Body of pancreas (tissue), 4 donors: ENCODE measurements at regions not wholly inside any gene's neighbourhood (a gene's known extent, or its start where the extent isn't known, plus 50 kb on each side); places are given as distances from the start of the nearest gene placed in this dataset.
"Not testable (repeated sequence)": the region's sequence is repeated elsewhere in the genome, so short reads cannot be mapped to it uniquely, and the experiment has no call there.

ENCODE experiments used
- ATAC-seq: fragments of 150-250 bp; one replicate; pipeline ENCODE4 v1.9.1; 2016
- DNase-seq, 4 donors: peaks; one replicate each; pipeline ENCODE4 v3.0.0-alpha.2; 2019
- H3K27ac ChIP-seq, 4 donors: fragments of 200-600 bp; sonication (generic); 1 replicate in 3 of 4; 2 replicates in 1 of 4; pipeline versions ENCODE4 v1.5.1 to v1.6.1; 2016 to 2019; ENCODE audit warnings: mild to moderate bottlenecking in 1 of 4, mixed read lengths in 1 of 4, moderate library complexity in 1 of 4
- H3K27me3 ChIP-seq, 2 donors: fragments of 200-600 bp; sonication (generic); one replicate each; pipeline ENCODE4 v1.6.0; 2016; ENCODE audit warnings: mild to moderate bottlenecking in 1 of 2
- H3K36me3 ChIP-seq, 2 donors: fragments of 200-600 bp; sonication (generic); replicated peaks in 1 of 2; 2 replicates each; pipeline ENCODE4 v1.5.1; 2016; ENCODE audit warnings: low read depth in 2 of 2; ENCODE audit not compliant: insufficient read depth in 1 of 2
- H3K4me1 ChIP-seq: fragments of 200-600 bp; sonication (generic); one replicate; pipeline ENCODE4 v1.6.0; 2016
- H3K4me3 ChIP-seq, 2 donors: fragments of 200-600 bp; sonication (generic); 1 replicate in 1 of 2; 2 replicates in 1 of 2; pipeline ENCODE4 v1.5.1; 2016 to 2019
- H3K9me3 ChIP-seq, 3 donors: fragments of 200-600 bp; sonication (generic); 1 replicate in 2 of 3; 2 replicates in 1 of 3; pipeline ENCODE4 v1.5.1; 2016
- POLR2A ChIP-seq, 3 donors: fragments of 450-650 bp; IDR thresholded peaks; one replicate each; pipeline ENCODE4 v1.6.1; 2016; ENCODE audit warnings: antibody characterized with exemption in 3 of 3, mild to moderate bottlenecking in 2 of 3
- WGBS, 2 donors: methylation state at CpG; one replicate each; pipeline ENCODE4 v1.1.5; 2017; 5-methylcytosine and 5-hydroxymethylcytosine counted together
- intact Hi-C: fragments of 100-400 bp; cut with DNase I; formaldehyde crosslinking; loops from one replicate; pipeline ENCODE4 v1.15.1; 2023
- TF ChIP-seq, protein P1 (sequence below), 7 experiments: fragments of 450-650 bp in 4 of 7; fragments of 200-600 bp in 3 of 7; sonication (generic) in 3 of 7; IDR thresholded peaks; one replicate each; pipeline ENCODE4 v1.5.1; 2016 to 2019; ENCODE audit warnings: antibody characterized with exemption in 7 of 7

DNA sequence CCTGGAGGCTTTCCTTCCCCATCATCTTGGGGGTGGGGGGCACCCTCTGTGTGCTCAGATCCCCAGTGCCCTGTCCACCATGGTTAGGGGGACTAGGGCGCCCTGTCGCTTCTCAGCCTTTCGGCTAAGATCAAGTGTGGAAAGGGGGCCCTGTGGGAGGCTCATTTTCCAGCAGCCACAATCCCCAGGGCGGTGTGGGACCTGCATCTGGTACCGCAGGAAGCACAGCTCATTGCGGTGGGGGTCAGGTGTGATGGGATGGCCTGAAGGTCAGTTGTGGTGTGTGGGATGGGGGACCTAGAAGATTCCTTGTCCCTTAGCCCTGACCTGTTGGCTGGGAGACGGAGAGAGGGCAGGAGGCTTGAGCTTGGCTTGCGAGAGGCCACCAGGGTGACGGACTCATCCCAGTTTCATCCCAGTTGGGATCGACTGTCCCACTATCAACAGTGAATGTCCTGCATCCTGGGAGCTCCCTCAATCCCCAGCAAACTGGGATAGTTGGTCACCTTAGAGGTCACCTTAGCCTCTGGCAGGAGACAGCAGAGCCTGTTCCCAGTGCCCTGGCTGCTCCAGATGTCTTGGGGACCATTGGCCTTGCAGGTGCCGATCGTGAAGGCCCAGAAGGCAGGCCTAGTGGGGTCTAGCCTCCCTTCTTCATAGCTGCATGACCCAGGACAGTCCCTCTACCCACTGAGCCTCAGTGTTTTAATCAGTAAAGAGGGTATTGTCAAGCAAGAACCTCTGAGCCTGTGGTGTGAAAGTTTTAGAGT lies 64.5 kb upstream of the PMEPA1 start:
- TF ChIP-seq, protein P1, sequence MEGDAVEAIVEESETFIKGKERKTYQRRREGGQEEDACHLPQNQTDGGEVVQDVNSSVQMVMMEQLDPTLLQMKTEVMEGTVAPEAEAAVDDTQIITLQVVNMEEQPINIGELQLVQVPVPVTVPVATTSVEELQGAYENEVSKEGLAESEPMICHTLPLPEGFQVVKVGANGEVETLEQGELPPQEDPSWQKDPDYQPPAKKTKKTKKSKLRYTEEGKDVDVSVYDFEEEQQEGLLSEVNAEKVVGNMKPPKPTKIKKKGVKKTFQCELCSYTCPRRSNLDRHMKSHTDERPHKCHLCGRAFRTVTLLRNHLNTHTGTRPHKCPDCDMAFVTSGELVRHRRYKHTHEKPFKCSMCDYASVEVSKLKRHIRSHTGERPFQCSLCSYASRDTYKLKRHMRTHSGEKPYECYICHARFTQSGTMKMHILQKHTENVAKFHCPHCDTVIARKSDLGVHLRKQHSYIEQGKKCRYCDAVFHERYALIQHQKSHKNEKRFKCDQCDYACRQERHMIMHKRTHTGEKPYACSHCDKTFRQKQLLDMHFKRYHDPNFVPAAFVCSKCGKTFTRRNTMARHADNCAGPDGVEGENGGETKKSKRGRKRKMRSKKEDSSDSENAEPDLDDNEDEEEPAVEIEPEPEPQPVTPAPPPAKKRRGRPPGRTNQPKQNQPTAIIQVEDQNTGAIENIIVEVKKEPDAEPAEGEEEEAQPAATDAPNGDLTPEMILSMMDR (IDR thresholded peaks at IDR 0.05): no peak
- no peak for TF ChIP-seq POLR2A (IDR thresholded peaks at IDR 0.05)
- Histone ChIP-seq H3K27me3 (no peaks in the 10 kb centered on the region), H3K4me1 (no peaks in the 10 kb centered on the region), H3K4me3 (no peak overlapping the region), H3K36me3 (no peaks in the 10 kb centered on the region), H3K9me3 (no peaks in the 10 kb centered on the region), H3K27ac (no peak overlapping the region)
- DNase-seq (no peak), ATAC-seq (no peak)
- intact Hi-C loops: no loop called here
- 87 to 88% methylated on average over 8 to 12 of the region's 12 CpGs for WGBS, 2 donors

DNA sequence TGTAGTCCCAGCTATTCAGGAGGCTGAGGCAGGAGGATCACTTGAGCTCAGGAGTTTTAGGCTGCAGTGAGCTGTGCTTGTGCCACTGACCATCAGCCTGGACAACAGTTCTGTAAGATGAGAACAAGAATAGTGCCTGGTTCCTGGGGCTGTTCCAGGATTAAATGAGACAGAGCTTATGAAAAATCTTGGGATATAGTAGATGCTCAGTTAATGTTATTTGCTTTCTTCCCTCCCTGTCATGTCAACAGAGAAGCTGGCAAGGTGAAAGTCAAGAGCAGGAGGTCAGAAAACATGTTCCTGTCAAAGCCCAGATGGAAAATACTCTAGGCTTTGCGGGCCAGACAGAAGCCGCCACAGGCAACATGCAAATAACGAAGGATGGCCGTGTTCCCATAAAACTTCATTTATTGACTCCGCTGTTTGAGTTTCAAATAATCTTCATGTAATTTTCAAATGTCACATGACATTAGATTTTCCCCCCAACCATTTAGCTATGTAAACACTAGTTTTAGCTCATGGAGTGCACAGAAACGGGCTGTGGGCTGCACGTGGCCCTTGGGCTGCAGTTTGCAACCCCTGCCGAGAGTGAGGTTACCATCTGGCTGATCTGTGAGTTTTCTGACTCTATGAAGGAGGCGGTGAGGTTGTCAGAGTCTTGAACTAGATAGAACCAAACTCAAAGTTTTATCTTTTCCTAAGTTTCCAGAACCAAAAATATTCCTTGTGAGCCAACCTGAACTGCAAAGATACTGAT lies 63.4 kb upstream of the PMEPA1 start:
- ATAC-seq: no peak
- WGBS, 2 donors: 61 to 67% methylated on average over 9 of the region's 9 CpGs
- DNase-seq: no peak
- peaks cover 0 to 3% of the 10 kb centered on the region in 2 donors for H3K27me3 ChIP-seq
- H3K4me1 ChIP-seq: no peaks in the 10 kb centered on the region
- no peak overlapping the region for H3K27ac ChIP-seq
- H3K36me3 ChIP-seq: no peaks in the 10 kb centered on the region
- H3K4me3 ChIP-seq: no peak overlapping the region
- intact Hi-C loops: no loop called here
- TF ChIP-seq, protein P1 (IDR thresholded peaks at IDR 0.05): no peak
- TF ChIP-seq POLR2A (IDR thresholded peaks at IDR 0.05): no peak
- no peaks in the 10 kb centered on the region for H3K9me3 ChIP-seq

- intact Hi-C loops: no loop called here
- H3K4me3 ChIP-seq: no peak overlapping the region
- TF ChIP-seq POLR2A (IDR thresholded peaks at IDR 0.05): no peak
- TF ChIP-seq, protein P1 (IDR thresholded peaks at IDR 0.05): no peak
- no peaks in the 10 kb centered on the region for H3K36me3 ChIP-seq
- H3K9me3 ChIP-seq: no peaks in the 10 kb centered on the region
- H3K27me3 ChIP-seq: peaks cover 0 to 3% of the 10 kb centered on the region in 2 donors
- ATAC-seq: no peak
- WGBS, 2 donors: 63 to 69% methylated on average over 15 of the region's 15 CpGs
- no peaks in the 10 kb centered on the region for H3K4me1 ChIP-seq
- no peak for DNase-seq
- no peak overlapping the region for H3K27ac ChIP-seq
Observed at GRCh38 chr20:57772349-57772964, 62.6 kb upstream of the PMEPA1 start.

DNA sequence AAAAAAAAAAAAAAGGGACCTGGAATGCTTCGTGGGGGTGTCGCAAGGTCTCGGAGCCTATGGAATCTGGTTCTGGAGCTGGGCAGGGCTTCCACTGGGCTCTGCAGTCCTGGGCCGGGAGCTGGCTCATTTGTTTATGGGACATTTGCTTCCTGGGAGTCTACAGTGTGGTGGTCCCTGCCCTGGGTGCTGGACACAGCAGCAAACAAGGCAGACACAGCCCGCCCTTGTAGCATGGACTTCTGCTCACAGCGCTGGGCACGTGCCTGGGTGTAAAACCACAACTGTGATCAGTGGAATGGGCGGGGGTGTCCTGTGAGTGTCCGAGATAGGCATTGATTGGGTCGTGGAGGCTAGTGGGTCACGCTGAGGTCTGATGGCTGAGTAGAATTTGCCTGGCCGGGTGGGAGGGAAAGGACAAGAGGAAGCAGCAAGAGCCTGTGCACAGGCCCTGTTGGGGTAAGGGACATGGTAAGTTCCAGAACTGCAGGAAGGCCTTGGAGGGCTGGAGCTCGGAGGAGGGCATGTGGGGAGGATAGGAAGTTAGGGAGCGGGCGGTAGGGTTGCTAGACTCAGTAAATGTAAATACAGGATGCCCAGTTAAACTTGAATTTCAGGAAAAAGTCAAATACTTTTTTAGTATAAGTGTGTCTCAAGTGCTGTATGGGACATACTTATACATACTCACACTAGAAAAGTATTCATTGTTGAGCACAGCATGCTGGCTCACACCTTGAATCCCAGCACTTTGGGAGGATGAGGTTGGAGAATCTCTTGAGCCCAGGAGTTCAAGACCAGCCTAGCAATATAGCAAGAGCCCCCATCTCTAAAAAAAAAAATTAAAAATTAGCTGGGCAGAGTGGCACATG lies 61.3 kb upstream of the PMEPA1 start:
- no peaks in the 10 kb centered on the region for H3K36me3 ChIP-seq
- no peak overlapping the region for H3K27ac ChIP-seq
- no peaks in the 10 kb centered on the region for H3K4me1 ChIP-seq
- no peak overlapping the region for H3K4me3 ChIP-seq
- no peak for DNase-seq
- no peaks in the 10 kb centered on the region for H3K9me3 ChIP-seq
- intact Hi-C loops: no loop called here
- TF ChIP-seq POLR2A (IDR thresholded peaks at IDR 0.05): no peak
- TF ChIP-seq, protein P1 (IDR thresholded peaks at IDR 0.05): no peak
- ATAC-seq: no peak
- H3K27me3 ChIP-seq: peaks cover 0 to 3% of the 10 kb centered on the region in 2 donors
- 71 to 72% methylated on average over 15 of the region's 15 CpGs for WGBS, 2 donors

DNA sequence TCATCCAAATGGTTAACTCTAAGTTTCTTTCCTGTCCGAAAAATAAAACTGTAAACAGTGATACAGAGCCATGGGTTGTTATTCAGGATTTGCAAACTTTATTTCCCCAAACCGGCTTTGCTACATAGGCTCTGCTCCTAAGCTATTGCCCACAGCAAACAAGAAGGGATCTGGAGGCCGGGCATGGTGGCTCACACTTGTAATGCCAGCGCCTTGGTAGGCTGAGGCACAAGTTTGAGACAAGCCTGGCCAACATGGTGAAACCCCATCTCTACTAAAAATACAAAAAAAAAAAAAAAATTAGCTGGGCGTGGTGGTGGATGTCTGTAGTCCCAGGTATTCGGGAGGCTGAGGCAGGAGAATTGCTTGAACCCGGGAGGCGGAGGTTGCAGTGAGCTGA lies 60.6 kb upstream of the PMEPA1 start:
- intact Hi-C loops, H3K27ac ChIP-seq, H3K27me3 ChIP-seq, H3K4me3 ChIP-seq, H3K9me3 ChIP-seq, DNase-seq, H3K4me1 ChIP-seq, ATAC-seq, H3K36me3 ChIP-seq: not testable (repeated sequence)
- WGBS, 2 donors: 60 to 76% methylated on average over 8 of the region's 8 CpGs
